A549 (cell line): ENCODE measurements at regions not wholly inside any gene's neighbourhood (a gene's known extent, or its start where the extent isn't known, plus 50 kb on each side); places are given as distances from the start of the nearest gene placed in this dataset.

Source experiments
- CTCF ChIP-seq: fragments of >200 bp; sonication (Bioruptor Twin); formaldehyde crosslinking; IDR thresholded peaks from 3 replicates; pipeline ENCODE4 v1.5.1; 2016
- EP300 ChIP-seq, 2 experiments: fragments of >200 bp; sonication (Bioruptor Twin); formaldehyde crosslinking; IDR thresholded peaks; 2 replicates in 1 of 2; 3 replicates in 1 of 2; pipeline ENCODE4 v1.6.1; 2016 to 2017
- ESRRA ChIP-seq: fragments of 150-350 bp; IDR thresholded peaks from 2 replicates; pipeline ENCODE4 v1.6.1; 2014; ENCODE audit warnings: mild to moderate bottlenecking, low read length, borderline replicate concordance
- MAZ ChIP-seq: fragments of 150-350 bp; IDR thresholded peaks from 2 replicates; pipeline ENCODE4 v1.6.1; 2014; ENCODE audit warnings: antibody characterized with exemption, low read depth, low read length, borderline replicate concordance
- POLR2A ChIP-seq: IDR thresholded peaks from 2 replicates; pipeline ENCODE4 v1.6.1; 2012; ENCODE audit warnings: mild to moderate bottlenecking, low read length
- RAD21 ChIP-seq, 2 experiments: fragments of >200 bp in 1 of 2; sonication (Bioruptor Twin) in 1 of 2; formaldehyde crosslinking in 1 of 2; IDR thresholded peaks in 1 of 2; conservative IDR thresholded peaks in 1 of 2; 2 replicates in 1 of 2; 3 replicates in 1 of 2; pipeline ENCODE4 v1.6.1; 2012 to 2018; ENCODE audit warnings: inconsistent platforms in 1 of 2
- USF2 ChIP-seq: fragments of 450-650 bp; IDR thresholded peaks from 2 replicates; pipeline ENCODE4 v1.6.1; 2014; ENCODE audit warnings: antibody characterized with exemption

DNA sequence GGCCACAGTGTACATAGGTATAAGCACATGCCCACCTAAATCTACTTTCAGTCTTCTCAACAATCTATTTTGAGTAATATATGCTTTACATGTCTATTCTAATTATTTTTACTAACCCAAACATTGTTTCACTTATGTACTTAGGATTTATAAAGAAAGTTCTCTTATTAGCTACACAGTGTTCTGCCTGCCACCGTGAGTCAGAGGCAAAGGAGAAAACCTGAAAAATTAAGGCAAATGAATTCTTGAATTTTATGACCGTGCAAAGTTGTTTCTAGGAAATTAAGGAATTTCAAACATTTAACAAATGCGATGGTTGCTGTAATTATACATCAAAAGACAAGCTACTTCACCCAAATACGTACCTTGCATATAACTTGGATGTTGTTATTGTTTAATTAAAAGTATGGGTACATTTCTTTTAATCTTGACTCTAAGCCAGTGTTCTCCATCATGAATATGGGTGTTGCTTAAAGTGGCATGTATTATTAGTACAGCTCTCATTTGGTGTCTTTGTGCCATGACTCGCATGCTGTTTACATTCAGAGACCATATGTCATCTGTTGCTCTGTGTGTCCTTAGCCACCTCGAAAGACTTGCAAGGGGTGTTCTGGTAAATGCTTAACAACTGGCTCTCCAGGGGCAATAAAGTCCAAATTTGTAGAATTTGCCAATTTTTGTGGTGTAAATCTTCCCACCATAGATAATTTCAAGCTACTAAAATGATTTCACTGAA lies 154.3 kb upstream of the FN1 start:
- TF ChIP-seq CTCF, result no peak
- no peak for TF ChIP-seq USF2
- TF ChIP-seq POLR2A, result no peak
- TF ChIP-seq RAD21 (conservative IDR thresholded peaks at IDR 0.05 in 1 of 2, IDR thresholded peaks at IDR 0.05 in 1 of 2), result no peak
- TF ChIP-seq ESRRA, result no peak
- TF ChIP-seq MAZ, result no peak
- TF ChIP-seq EP300 (IDR thresholded peaks at IDR 0.05), result no peak
